H9 (cell line): ENCODE measurements at regions not wholly inside any gene's neighbourhood (a gene's known extent, or its start where the extent isn't known, plus 50 kb on each side); places are given as distances from the start of the nearest gene placed in this dataset.

ENCODE experiments used
- DNase-seq: peaks from one replicate; pipeline ENCODE4 v3.0.0-alpha.2; 2017
- H2AFZ ChIP-seq: one replicate; pipeline ENCODE4 v1.6.1; 2013; ENCODE audit warnings: mild to moderate bottlenecking, low read length, control low read depth, moderate library complexity
- H2AK5ac ChIP-seq: 2 replicates; pipeline ENCODE4 v1.6.1; 2013; ENCODE audit warnings: low read length, control low read depth, mixed read lengths; ENCODE audit not compliant: insufficient read length
- H2BK120ac ChIP-seq: one replicate; pipeline ENCODE4 v1.6.1; 2013; ENCODE audit warnings: low read depth, mild to moderate bottlenecking, low read length, control low read depth, inconsistent platforms; ENCODE audit not compliant: poor library complexity, severe bottlenecking
- H2BK12ac ChIP-seq: 2 replicates; pipeline ENCODE4 v1.6.1; 2013; ENCODE audit warnings: low read length, control low read depth, mixed read lengths, low read depth; ENCODE audit not compliant: insufficient read length
- H2BK15ac ChIP-seq: 2 replicates; pipeline ENCODE4 v1.6.1; 2013; ENCODE audit warnings: low read depth, low read length, control low read depth
- H2BK20ac ChIP-seq: one replicate; pipeline ENCODE4 v1.6.1; 2013; ENCODE audit warnings: low read depth, mild to moderate bottlenecking, low read length, control low read depth, inconsistent platforms; ENCODE audit not compliant: poor library complexity, severe bottlenecking
- H2BK5ac ChIP-seq: 2 replicates; pipeline ENCODE4 v1.6.1; 2013; ENCODE audit warnings: low read length, control low read depth, mixed read lengths; ENCODE audit not compliant: insufficient read length
- H3K14ac ChIP-seq: 2 replicates; pipeline ENCODE4 v1.6.1; 2013; ENCODE audit warnings: low read length, control low read depth; ENCODE audit not compliant: insufficient read depth
- H3K18ac ChIP-seq: 2 replicates; pipeline ENCODE4 v1.6.1; 2013; ENCODE audit warnings: low read depth, mild to moderate bottlenecking, mixed read lengths, low read length, control low read depth; ENCODE audit not compliant: insufficient read length
- H3K23ac ChIP-seq: 2 replicates; pipeline ENCODE4 v1.6.1; 2013; ENCODE audit warnings: low read length, control low read depth, mixed read lengths, low read depth; ENCODE audit not compliant: insufficient read length
- H3K23me2 ChIP-seq: 2 replicates; pipeline ENCODE4 v1.6.1; 2013; ENCODE audit warnings: low read depth, mild to moderate bottlenecking, mixed read lengths, low read length, control low read depth; ENCODE audit not compliant: insufficient read length, poor library complexity, severe bottlenecking
- H3K27ac ChIP-seq: 2 replicates; pipeline ENCODE4 v1.5.1; 2013; ENCODE audit warnings: low read length, control low read depth, mixed read lengths, low read depth; ENCODE audit not compliant: insufficient read length
- H3K27me3 ChIP-seq: 2 replicates; pipeline ENCODE4 v1.6.1; 2013; ENCODE audit warnings: low read length, control low read depth, inconsistent platforms; ENCODE audit not compliant: insufficient read depth
- H3K4ac ChIP-seq: 2 replicates; pipeline ENCODE4 v1.6.1; 2013; ENCODE audit warnings: low read depth, mild to moderate bottlenecking, control low read depth, inconsistent platforms, low read length, moderate library complexity
- H3K4me1 ChIP-seq: 2 replicates; pipeline ENCODE4 v1.6.1; 2013; ENCODE audit warnings: low read length, control low read depth, inconsistent platforms; ENCODE audit not compliant: insufficient read depth
- H3K4me2 ChIP-seq: 2 replicates; pipeline ENCODE4 v1.6.1; 2013; ENCODE audit warnings: low read length, control low read depth, mixed read lengths; ENCODE audit not compliant: insufficient read length, insufficient read depth
- H3K56ac ChIP-seq: 2 replicates; pipeline ENCODE4 v1.6.1; 2013; ENCODE audit warnings: low read depth, mild to moderate bottlenecking, mixed read lengths, low read length, control low read depth; ENCODE audit not compliant: insufficient read length
- H3K79me1 ChIP-seq: 2 replicates; pipeline ENCODE4 v1.6.1; 2013; ENCODE audit warnings: low read depth, mild to moderate bottlenecking, moderate library complexity, low read length, control low read depth, inconsistent platforms; ENCODE audit not compliant: insufficient read depth, poor library complexity, severe bottlenecking
- H3K79me2 ChIP-seq: 2 replicates; pipeline ENCODE4 v1.6.1; 2013; ENCODE audit warnings: low read length, control low read depth, inconsistent platforms; ENCODE audit not compliant: insufficient read depth
- H3K9ac ChIP-seq: 2 replicates; pipeline ENCODE4 v1.6.1; 2013; ENCODE audit warnings: low read length, control low read depth, mixed read lengths; ENCODE audit not compliant: insufficient read length; ENCODE audit errors: extremely low read depth
- H3K9me3 ChIP-seq: one replicate; pipeline ENCODE4 v1.6.1; 2013; ENCODE audit warnings: low read depth, low read length, inconsistent platforms; ENCODE audit not compliant: control insufficient read depth
- H3T11ph ChIP-seq: one replicate; pipeline ENCODE4 v1.6.1; 2013; ENCODE audit warnings: mild to moderate bottlenecking, low read length, control low read depth, inconsistent platforms
- H4K20me1 ChIP-seq: one replicate; pipeline ENCODE4 v1.6.1; 2013; ENCODE audit not compliant: control insufficient read depth, insufficient read length, insufficient read depth
- H4K5ac ChIP-seq: 2 replicates; pipeline ENCODE4 v1.6.1; 2013; ENCODE audit warnings: low read depth, mild to moderate bottlenecking, mixed read lengths, low read length, control low read depth; ENCODE audit not compliant: insufficient read length
- H4K8ac ChIP-seq: replicated peaks from 2 replicates; pipeline ENCODE4 v1.6.1; 2013; ENCODE audit warnings: low read length, control low read depth, mixed read lengths, low read depth; ENCODE audit not compliant: insufficient read length
- H4K91ac ChIP-seq: 2 replicates; pipeline ENCODE4 v1.6.1; 2013; ENCODE audit warnings: low read depth, mild to moderate bottlenecking, moderate library complexity, mixed read lengths, low read length, control low read depth; ENCODE audit not compliant: insufficient read length
- H3K27ac Mint-ChIP-seq, 3 experiments: 2 replicates in 2 of 3; 3 replicates in 1 of 3; pipeline ENCODE4 v1.8.0; 2020 to 2021; ENCODE audit warnings: mixed read lengths in 3 of 3, mild to moderate bottlenecking in 1 of 3, moderate library complexity in 1 of 3
- H3K27me3 Mint-ChIP-seq: 2 replicates; pipeline ENCODE4 v1.8.0; 2021; ENCODE audit warnings: low read depth, mild to moderate bottlenecking, moderate library complexity, mixed read lengths
- H3K36me3 Mint-ChIP-seq, 3 experiments: 2 replicates in 2 of 3; 3 replicates in 1 of 3; pipeline ENCODE4 v1.8.0; 2020 to 2021; ENCODE audit warnings: low read depth in 3 of 3, mixed read lengths in 3 of 3; ENCODE audit not compliant: insufficient read depth in 1 of 3
- H3K4me1 Mint-ChIP-seq, 2 experiments: 2 replicates each; pipeline ENCODE4 v1.8.0; 2020; ENCODE audit warnings: mixed read lengths in 2 of 2
- H3K4me3 Mint-ChIP-seq, 2 experiments: 2 replicates in 1 of 2; 3 replicates in 1 of 2; pipeline ENCODE4 v1.8.0; 2020 to 2021; ENCODE audit warnings: mild to moderate bottlenecking in 2 of 2, mixed read lengths in 2 of 2, moderate library complexity in 1 of 2
- H3K9me3 Mint-ChIP-seq, 2 experiments: 2 replicates in 1 of 2; 3 replicates in 1 of 2; pipeline ENCODE4 v1.8.0; 2020; ENCODE audit warnings: mild to moderate bottlenecking in 2 of 2, mixed read lengths in 2 of 2, moderate library complexity in 1 of 2
- CTCF ChIP-seq: fragments of 200-600 bp; sonication (generic); conservative IDR thresholded peaks from 3 replicates; pipeline ENCODE4 v1.8.0; 2021; ENCODE audit warnings: antibody characterized with exemption, mild to moderate bottlenecking
- WGBS: extraction: QIAGEN DNeasy Blood & Tissue Kit; methylation state at CpG from one replicate; pipeline ENCODE4 v1.1.7; 2013; ENCODE audit warnings: missing lambda C conversion rate, low lambda C conversion rate, mixed read lengths; ENCODE audit not compliant: insufficient read length; ENCODE audit errors: extremely low coverage; 5-methylcytosine and 5-hydroxymethylcytosine counted together

- Mint-ChIP-seq H3K9me3 (no peaks in the 10 kb centered on the region), H3K4me1 (no peaks in the 10 kb centered on the region), H3K4me3 (no peak overlapping the region), H3K36me3 (no peaks in the 10 kb centered on the region), H3K27ac (no peak overlapping the region), H3K27me3 (no peaks in the 10 kb centered on the region)
- Histone ChIP-seq H4K91ac (no peak overlapping the region), H3K23ac (no peak overlapping the region), H3K27ac (no peak overlapping the region), H3K79me1 (no peaks in the 10 kb centered on the region), H3K56ac (no peak overlapping the region), H3T11ph (no peak overlapping the region), H3K4me1 (no peaks in the 10 kb centered on the region), H2BK5ac (no peak overlapping the region), H3K14ac (no peak overlapping the region), H4K5ac (no peak overlapping the region), H3K9me3 (no peaks in the 10 kb centered on the region), H3K18ac (no peak overlapping the region), H4K20me1 (no peaks in the 10 kb centered on the region), H3K4ac (no peak overlapping the region), H2BK20ac (no peak overlapping the region), H2BK15ac (no peak overlapping the region), H3K9ac (no peak overlapping the region), H2BK12ac (no peak overlapping the region), H3K4me2 (no peak overlapping the region), H3K79me2 (no peaks in the 10 kb centered on the region), H3K23me2 (no peaks in the 10 kb centered on the region), H2AFZ (no peak overlapping the region), H2AK5ac (no peak overlapping the region), H3K27me3 (no peaks in the 10 kb centered on the region), H4K8ac (no peak overlapping the region), H2BK120ac (no peak overlapping the region)
- no peak for TF ChIP-seq CTCF
- DNase-seq, result no peak
- WGBS, result 100% methylated on average over 1 of the region's 2 CpGs
Measured at GRCh38 chr12:45613855-45614254, 115.7 kb upstream of the ARID2 start.
